Heart left ventricle (tissue), 13 donors: ENCODE measurements at regions not wholly inside any gene's neighbourhood (a gene's known extent, or its start where the extent isn't known, plus 50 kb on each side); places are given as distances from the start of the nearest gene placed in this dataset.

Experiments used
- CTCF ChIP-seq, 12 donors: fragments of 200-600 bp; sonication (generic) in 4 of 12; IDR thresholded peaks; one replicate each; pipeline versions ENCODE4 v1.5.0 to v1.8.0; 2018 to 2022; ENCODE audit warnings: antibody characterized with exemption in 12 of 12, mild to moderate bottlenecking in 5 of 12
- POLR2A ChIP-seq, 2 donors: fragments of 450-650 bp; IDR thresholded peaks; one replicate each; pipeline ENCODE4 v1.6.1; 2017; ENCODE audit warnings: antibody characterized with exemption in 2 of 2, mild to moderate bottlenecking in 2 of 2, moderate library complexity in 2 of 2
- donor health status: ischemic (EF 13 %, LVEDD 7.1; RV severe dilation, severe dysfunction).
- donor health status: DM: no; HTN: yes; CAD: no.
- donor health status: DM: no; HTN: no; CAD: no.
- donor health status: ischemic (EF 25% LVEDD 6.9; RV normal size, moderate dysfunction).
- donor health status: ischemic (EF 25% LVEDD 5.7; RV mildly dilated, moderate dysfunction).
- donor health status: ischemic (EF 35%, LVEDD 5.7; RV mildly dilated, moderate dysfunction).
- donor health status: nonischemic (EF 11% LVEDD 7.7; RV severe dilation, severe dysfunction).
- donor health status: DM: yes; HTN: yes; CAD: no.
- donor health status: PGD.
- donor health status: ischemic (EF 29% LVEDD 5.4; RV normal size, mild dysfunction).
- donor health status: nonischemic (EF 23%, LVEDD 6.1; RV moderate dilation, normal function).

GRCh38 chr13:106354961-106355360, 180.5 kb downstream of the EFNB2 start:
- TF ChIP-seq CTCF (IDR thresholded peaks at IDR 0.05) (no peak), POLR2A (IDR thresholded peaks at IDR 0.05) (no peak)
